NT2/D1 (cell line): ENCODE measurements at regions not wholly inside any gene's neighbourhood (a gene's known extent, or its start where the extent isn't known, plus 50 kb on each side); places are given as distances from the start of the nearest gene placed in this dataset.

ENCODE experiments used
- SUZ12 ChIP-seq: IDR thresholded peaks from 2 replicates; pipeline ENCODE4 v1.6.1; 2011; ENCODE audit not compliant: insufficient read length, insufficient read depth; ENCODE audit errors: extremely low read depth
- YY1 ChIP-seq: IDR thresholded peaks from 2 replicates; pipeline ENCODE4 v1.6.1; 2011; ENCODE audit not compliant: insufficient read length, insufficient read depth
- ZNF274 ChIP-seq: IDR thresholded peaks from 2 replicates; pipeline ENCODE4 v1.6.1; 2011; ENCODE audit warnings: mild to moderate bottlenecking, low read depth, low read length

DNA sequence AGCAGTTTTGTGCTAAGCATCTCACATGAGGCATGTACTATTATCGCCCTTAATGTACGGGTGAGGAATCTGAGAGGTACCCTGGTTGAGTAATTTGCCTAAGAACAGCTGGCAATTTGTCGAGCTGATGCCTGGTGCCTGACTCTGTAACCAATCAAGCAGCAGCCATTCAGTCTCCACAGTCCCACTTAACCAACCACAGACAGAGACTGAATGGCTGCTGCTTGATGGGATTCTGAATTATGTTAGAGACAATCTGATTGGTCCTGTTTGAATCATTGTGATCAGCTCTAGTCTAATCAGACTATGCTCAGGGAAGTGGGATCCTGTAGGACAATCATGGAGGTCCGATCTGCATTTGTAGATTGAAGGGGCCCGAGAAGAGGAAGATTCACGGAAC lies 447.0 kb downstream of the SHISA9 start:
- TF ChIP-seq YY1 (no peak), ZNF274 (no peak), SUZ12 (no peak)
